ENCODE measurements at regions not wholly inside any gene's neighbourhood (a gene's known extent, or its start where the extent isn't known, plus 50 kb on each side); places are given as distances from the start of the nearest gene placed in this dataset.

- no peak for TF ChIP-seq MXI1 (conservative IDR thresholded peaks at IDR 0.05; ENCODE audit: poor library complexity, severe bottlenecking)
- TF ChIP-seq SMC3 (conservative IDR thresholded peaks at IDR 0.05; ENCODE audit: poor library complexity) = no peak
- TF ChIP-seq RAD21 (conservative IDR thresholded peaks at IDR 0.05) = no peak
- no peak overlapping the region for H2AFZ ChIP-seq (ENCODE audit: low read depth, low read length)
- H3K79me2 ChIP-seq (replicated peaks; ENCODE audit: insufficient read depth, low read length) = no peaks in the 10 kb centered on the region
Observed at GRCh38 chr13:33405371-33405770, 119.8 kb upstream of the STARD13 start.

GRCh38 chr13:33409673-33410510 lies 124.3 kb upstream of the STARD13 start:
- no peaks in the 10 kb centered on the region for H3K27me3 ChIP-seq (ENCODE audit: insufficient read depth, low read depth, low read length)
- no peaks in the 10 kb centered on the region for H3K9me3 ChIP-seq (ENCODE audit: low read length)
- H4K20me1 ChIP-seq (ENCODE audit: insufficient read depth) = no peaks in the 10 kb centered on the region
- H3K4me3 ChIP-seq (ENCODE audit: low read length) = no peak overlapping the region
- H3K79me2 ChIP-seq (replicated peaks; ENCODE audit: insufficient read depth, low read length) = no peaks in the 10 kb centered on the region
- TF ChIP-seq SMC3 (conservative IDR thresholded peaks at IDR 0.05; ENCODE audit: poor library complexity) (no peak), RAD21 (conservative IDR thresholded peaks at IDR 0.05) (no peak), CTCF (IDR thresholded peaks at IDR 0.05; ENCODE audit: poor library complexity, severe bottlenecking) (no peak), TAF1 (IDR thresholded peaks at IDR 0.05; ENCODE audit: low read depth) (no peak), EP300 (conservative IDR thresholded peaks at IDR 0.05; ENCODE audit: poor library complexity, severe bottlenecking) (no peak), POLR2AphosphoS5 (IDR thresholded peaks at IDR 0.05) (no peak), EZH2 (IDR thresholded peaks at IDR 0.05; ENCODE audit: borderline replicate concordance, insufficient read depth, low read length, poor library complexity, severe bottlenecking) (no peak)
- H3K36me3 ChIP-seq (ENCODE audit: insufficient read depth, low read length) = no peaks in the 10 kb centered on the region
- H3K9ac ChIP-seq (ENCODE audit: low read length) = no peak overlapping the region
- no peak overlapping the region for H3K4me2 ChIP-seq (ENCODE audit: low read length)
- H3F3A ChIP-seq (ENCODE audit: insufficient read depth, low read length, poor library complexity, severe bottlenecking) = no peaks in the 10 kb centered on the region
- H3K27ac ChIP-seq (ENCODE audit: low read length) = no peak overlapping the region
- no peak overlapping the region for H2AFZ ChIP-seq (ENCODE audit: low read depth, low read length)
- H3K9me2 ChIP-seq (ENCODE audit: insufficient read depth, low read length) = no peaks in the 10 kb centered on the region

More at GRCh38 chr13:33405371-33405770, 119.8 kb upstream of the STARD13 start:
- Histone ChIP-seq H3K9me3 (ENCODE audit: low read length) (no peaks in the 10 kb centered on the region), H3K36me3 (ENCODE audit: insufficient read depth, low read length) (no peaks in the 10 kb centered on the region), H3K4me3 (ENCODE audit: low read length) (no peak overlapping the region), H3F3A (ENCODE audit: insufficient read depth, low read length, poor library complexity, severe bottlenecking) (no peaks in the 10 kb centered on the region), H3K27ac (ENCODE audit: low read length) (no peak overlapping the region), H4K20me1 (ENCODE audit: insufficient read depth) (no peaks in the 10 kb centered on the region), H3K27me3 (ENCODE audit: insufficient read depth, low read depth, low read length) (no peaks in the 10 kb centered on the region), H3K9me2 (ENCODE audit: insufficient read depth, low read length) (no peaks in the 10 kb centered on the region), H3K9ac (ENCODE audit: low read length) (no peak overlapping the region), H3K4me2 (ENCODE audit: low read length) (no peak overlapping the region)

GRCh38 chr13:33410619-33411018 lies 125.1 kb upstream of the STARD13 start:
- Histone ChIP-seq H3K27me3 (ENCODE audit: insufficient read depth, low read depth, low read length) (no peaks in the 10 kb centered on the region), H3K36me3 (ENCODE audit: insufficient read depth, low read length) (no peaks in the 10 kb centered on the region), H4K20me1 (ENCODE audit: insufficient read depth) (no peaks in the 10 kb centered on the region), H3K79me2 (replicated peaks; ENCODE audit: insufficient read depth, low read length) (no peaks in the 10 kb centered on the region), H3K9me3 (ENCODE audit: low read length) (no peaks in the 10 kb centered on the region), H3K9me2 (ENCODE audit: insufficient read depth, low read length) (no peaks in the 10 kb centered on the region), H3K27ac (ENCODE audit: low read length) (no peak overlapping the region), H3K4me3 (ENCODE audit: low read length) (no peak overlapping the region), H3K9ac (ENCODE audit: low read length) (no peak overlapping the region), H3F3A (ENCODE audit: insufficient read depth, low read length, poor library complexity, severe bottlenecking) (no peaks in the 10 kb centered on the region), H2AFZ (ENCODE audit: low read depth, low read length) (no peak overlapping the region), H3K4me2 (ENCODE audit: low read length) (no peak overlapping the region)
- no peak for TF ChIP-seq TAF1 (IDR thresholded peaks at IDR 0.05; ENCODE audit: low read depth)
- no peak for TF ChIP-seq RAD21 (conservative IDR thresholded peaks at IDR 0.05)
- TF ChIP-seq EP300 (conservative IDR thresholded peaks at IDR 0.05; ENCODE audit: poor library complexity, severe bottlenecking) = no peak
- TF ChIP-seq SMC3 (conservative IDR thresholded peaks at IDR 0.05; ENCODE audit: poor library complexity) = no peak
- no peak for TF ChIP-seq MXI1 (conservative IDR thresholded peaks at IDR 0.05; ENCODE audit: poor library complexity, severe bottlenecking)
